HCT116 (cell line): ENCODE measurements at regions not wholly inside any gene's neighbourhood (a gene's known extent, or its start where the extent isn't known, plus 50 kb on each side); places are given as distances from the start of the nearest gene placed in this dataset.

Experiments used
- ATAC-seq: fragments of 200-7000 bp; cut with Tn5 transposase; 2 replicates; pipeline ENCODE4 v1.9.1; 2020; ENCODE audit warnings: mild to moderate bottlenecking, moderate library complexity
- BruUV-seq: library from RNA; stranded (reverse); fragments of 400-500 nt; replicated peaks from 2 replicates; lab custom pipeline; 2021; lab: Mats Ljungman, UMichigan
- CTCF ChIA-PET: fragments of 300-600 bp; sonication (Branson Sonifier 250); formaldehyde crosslinking; loops from one replicate; lab custom pipeline; 2021; ENCODE audit warnings: antibody characterized with exemption; lab: Charles Lee
- POLR2A ChIA-PET: fragments of 300-600, 350-600 bp; sonication (Branson Sonifier 250); formaldehyde crosslinking; loops from one replicate; lab custom pipeline; 2021; ENCODE audit warnings: antibody characterized with exemption; lab: Charles Lee
- RAD21 ChIA-PET, 2 experiments: fragments of 300-600 bp; sonication (Branson Sonifier 250); formaldehyde crosslinking; loops; one replicate each; lab custom pipeline; 2023; ENCODE audit warnings: low total read pairs in 2 of 2; ENCODE audit not compliant: uncharacterized antibody in 2 of 2, unreplicated experiment in 2 of 2, low non-redundant PET in 1 of 2; lab: Charles Lee
- DNase-seq: peaks from one replicate; pipeline ENCODE4 v3.0.0-alpha.2; 2010; ENCODE audit warnings: low read depth, low spot score
- H2AFZ ChIP-seq: fragments of 200-600 bp; shearing (Covaris generic), sonication (generic); 2 replicates; pipeline ENCODE4 v1.6.1; 2017; ENCODE audit warnings: low read depth, mixed run types, mixed read lengths, antibody characterized with exemption, low read length; ENCODE audit not compliant: poor library complexity, severe bottlenecking
- H3K27ac ChIP-seq: 2 replicates; pipeline ENCODE4 v1.5.1; 2012; ENCODE audit warnings: low read depth, low read length
- H3K27me3 ChIP-seq: fragments of 200-600 bp; sonication (generic); 2 replicates; pipeline ENCODE4 v1.6.1; 2016; ENCODE audit warnings: mixed run types, low read length, mixed read lengths; ENCODE audit not compliant: insufficient read depth
- H3K36me3 ChIP-seq, 2 experiments: fragments of 200-500 bp in 1 of 2; fragments of 200-600 bp in 1 of 2; sonication (Bioruptor generic) in 1 of 2; sonication (generic) in 1 of 2; 2 replicates each; pipeline versions ENCODE4 v1.5.1 to v1.6.1; 2014 to 2016; ENCODE audit warnings: low read length in 2 of 2, inconsistent platforms in 1 of 2, mixed read lengths in 1 of 2, mixed run types in 1 of 2; ENCODE audit not compliant: insufficient read depth in 2 of 2, control insufficient read depth in 1 of 2
- H3K4me1 ChIP-seq, 2 experiments: fragments of 200-600 bp in 1 of 2; sonication (generic) in 1 of 2; 2 replicates each; pipeline versions ENCODE4 v1.5.1 to v1.6.1; 2012 to 2017; ENCODE audit warnings: low read length in 2 of 2, inconsistent platforms in 1 of 2, mild to moderate bottlenecking in 1 of 2, mixed read lengths in 1 of 2, mixed run types in 1 of 2, moderate library complexity in 1 of 2; ENCODE audit not compliant: insufficient read depth in 2 of 2, control insufficient read depth in 1 of 2
- H3K4me2 ChIP-seq: fragments of 200-600 bp; sonication (generic); 2 replicates; pipeline ENCODE4 v1.6.1; 2017; ENCODE audit warnings: mixed run types, low read length, mixed read lengths
- H3K4me3 ChIP-seq, 2 experiments: fragments of 200-600 bp in 1 of 2; sonication (generic) in 1 of 2; replicated peaks in 1 of 2; 2 replicates each; pipeline ENCODE4 v1.5.1; 2011 to 2016; ENCODE audit warnings: low read length in 2 of 2, control low read depth in 1 of 2, low read depth in 1 of 2, mild to moderate bottlenecking in 1 of 2, mixed read lengths in 1 of 2, mixed run types in 1 of 2
- H3K79me2 ChIP-seq: fragments of 200-600 bp; sonication (generic); 2 replicates; pipeline ENCODE4 v1.6.1; 2017; ENCODE audit warnings: mild to moderate bottlenecking, mixed run types, low read length, moderate library complexity, mixed read lengths; ENCODE audit not compliant: insufficient read depth
- H3K9ac ChIP-seq: fragments of 200-600 bp; sonication (generic); 2 replicates; pipeline ENCODE4 v1.6.1; 2016; ENCODE audit warnings: low read length, mixed read lengths
- H3K9me2 ChIP-seq: fragments of 200-600 bp; sonication (generic), shearing (Covaris generic); 2 replicates; pipeline ENCODE4 v1.6.1; 2017; ENCODE audit warnings: mixed run types, mild to moderate bottlenecking, moderate library complexity; ENCODE audit not compliant: insufficient read depth
- H3K9me3 ChIP-seq, 2 experiments: fragments of 200-500 bp in 1 of 2; fragments of 200-600 bp in 1 of 2; sonication (Bioruptor generic) in 1 of 2; sonication (generic) in 1 of 2; 2 replicates each; pipeline ENCODE4 v1.6.1; 2014 to 2017; ENCODE audit warnings: low read length in 2 of 2, mixed read lengths in 2 of 2, inconsistent platforms in 1 of 2, low read depth in 1 of 2, mild to moderate bottlenecking in 1 of 2, mixed run types in 1 of 2, moderate library complexity in 1 of 2; ENCODE audit not compliant: control insufficient read depth in 1 of 2, insufficient read depth in 1 of 2
- H4K20me1 ChIP-seq: fragments of 200-600 bp; sonication (generic), shearing (Covaris generic); 2 replicates; pipeline ENCODE4 v1.6.1; 2017; ENCODE audit warnings: mixed run types, mild to moderate bottlenecking, moderate library complexity; ENCODE audit not compliant: insufficient read depth
- CTCF ChIP-seq, 3 experiments: fragments of 200-600 bp in 1 of 3; sonication (generic) in 1 of 3; IDR thresholded peaks in 2 of 3; conservative IDR thresholded peaks in 1 of 3; 2 replicates each; pipeline ENCODE4 v1.5.1; 2012 to 2017; ENCODE audit warnings: low read depth in 2 of 3, low read length in 2 of 3, antibody characterized with exemption in 1 of 3, borderline replicate concordance in 1 of 3, control low read depth in 1 of 3, mild to moderate bottlenecking in 1 of 3, mixed read lengths in 1 of 3, mixed run types in 1 of 3, moderate library complexity in 1 of 3; ENCODE audit not compliant: insufficient read depth in 1 of 3
- ZBTB33 ChIP-seq: IDR thresholded peaks from 2 replicates; pipeline ENCODE4 v1.6.1; 2011; ENCODE audit warnings: mild to moderate bottlenecking, low read length, moderate library complexity; ENCODE audit not compliant: insufficient replicate concordance; ENCODE audit errors: extremely low read depth
- intact Hi-C: fragments of 100-400 bp; cut with micrococcal nuclease; formaldehyde crosslinking; loops from 2 replicates; pipeline ENCODE4 v1.10.0; 2022

GRCh38 chr2:9140645-9141044 is 66.0 kb upstream of the ASAP2 start:
- intact Hi-C loops: loop anchor here (5.0 to 10.0 kb wide), 2 partner anchors 334 to 417 kb away; partner anchors contain the start of genes ADAM17 and IAH1
- H4K20me1 ChIP-seq: no peaks in the 10 kb centered on the region
- ChIA-PET RAD21 (interaction anchor here (1.0 to 1.3 kb wide), 3 partner anchors 122 to 259 kb away, joined by 4 read pairs; no protein-coding TSS in a partner anchor), POLR2A (no interaction called here), CTCF (interaction anchor here (0.7 to 5.2 kb wide), 6 partner anchors 29 to 282 kb away, joined by 3 to 39 read pairs (median 4); no protein-coding TSS in a partner anchor)
- H3K9me2 ChIP-seq: no peaks in the 10 kb centered on the region
- no peak overlapping the region for H3K4me2 ChIP-seq
- H2AFZ ChIP-seq: no peak overlapping the region
- no peaks in the 10 kb centered on the region for H3K79me2 ChIP-seq
- no peaks in the 10 kb centered on the region for H3K27me3 ChIP-seq
- DNase-seq: no peak
- H3K4me3 ChIP-seq: no peak overlapping the region
- H3K27ac ChIP-seq: no peak overlapping the region
- TF ChIP-seq CTCF (IDR thresholded peaks at IDR 0.05 in 2 of 3, conservative IDR thresholded peaks at IDR 0.05 in 1 of 3; ENCODE audit: borderline replicate concordance in 1 of 3, insufficient read depth in 1 of 3, low read depth in 2 of 3, low read length in 2 of 3): 0 out of 6 replicates have a peak, but pooled peaks of 1 of the 3 experiments have one; percentile 6
- TF ChIP-seq ZBTB33: no peak
- H3K9ac ChIP-seq: no peak overlapping the region
- no peak for ATAC-seq
- no peaks in the 10 kb centered on the region for H3K9me3 ChIP-seq
- no peaks in the 10 kb centered on the region for H3K36me3 ChIP-seq
- BruUV-seq: no TSS peak
- H3K4me1 ChIP-seq: peaks cover 18 to 46% of the 10 kb centered on the region in 2 experiments; a peak in 3 of 4 replicates
